ENCODE measurements at regions not wholly inside any gene's neighbourhood (a gene's known extent, or its start where the extent isn't known, plus 50 kb on each side); places are given as distances from the start of the nearest gene placed in this dataset.

GRCh38 chr4:104408878-104409277 is 85.8 kb downstream of the CXXC4 start:
- Histone ChIP-seq H3K27me3 (ENCODE audit: insufficient read depth) (no peaks in the 10 kb centered on the region), H3K4me1 (ENCODE audit: control insufficient read depth in 1 of 2, insufficient read depth in 2 of 2, low read depth in 1 of 2, low read length in 1 of 2) (peaks cover 0 to 4% of the 10 kb centered on the region in 2 experiments; a peak in 2 of 4 replicates), H3K4me2 (no peak overlapping the region), H3K36me3 (replicated peaks in 1 of 2; ENCODE audit: control insufficient read depth in 1 of 2, insufficient read depth in 2 of 2, low read length in 1 of 2) (no peaks in the 10 kb centered on the region), H4K20me1 (ENCODE audit: insufficient read depth) (no peaks in the 10 kb centered on the region), H3F3A (replicated peaks; ENCODE audit: insufficient read depth) (no peaks in the 10 kb centered on the region), H3K9ac (no peak overlapping the region), H3K4me3 (ENCODE audit: low read depth in 2 of 2, low read length in 1 of 2) (no peak overlapping the region), H3K9me3 (no peaks in the 10 kb centered on the region), H3K9me2 (no peaks in the 10 kb centered on the region), H3K79me2 (ENCODE audit: insufficient read depth) (no peaks in the 10 kb centered on the region), H2AFZ (ENCODE audit: low read depth) (no peak overlapping the region), H3K27ac (ENCODE audit: low read depth in 2 of 2, low read length in 1 of 2) (no peak overlapping the region)
- ChIA-PET CTCF (interaction anchor here (0.7 to 1.0 kb wide), 2 partner anchors 10 to 24 kb away, joined by 3 to 4 read pairs; no protein-coding TSS in a partner anchor), POLR2A (no interaction called here)
- 32% methylated on average over 2 of the region's 2 CpGs for WGBS (ENCODE audit: low lambda C conversion rate)
- no peak for DNase-seq
- TF ChIP-seq GATA2 (CRISPR knock-in tag; IDR thresholded peaks at IDR 0.05) (peak; percentile 11; the same call in 1 of the 2 replicates), TAF1 (IDR thresholded peaks at IDR 0.05; ENCODE audit: borderline replicate concordance, low read depth, low read length) (no peak)

GRCh38 chr4:104404361-104404760 is 90.3 kb downstream of the CXXC4 start:
- no peak overlapping the region for H3K27ac ChIP-seq (ENCODE audit: low read depth in 2 of 2, low read length in 1 of 2)
- no peak for DNase-seq
- H3F3A ChIP-seq (replicated peaks; ENCODE audit: insufficient read depth), result no peaks in the 10 kb centered on the region
- no peak overlapping the region for H3K4me2 ChIP-seq
- H3K9ac ChIP-seq, result no peak overlapping the region
- no peaks in the 10 kb centered on the region for H3K36me3 ChIP-seq (replicated peaks in 1 of 2; ENCODE audit: control insufficient read depth in 1 of 2, insufficient read depth in 2 of 2, low read length in 1 of 2)
- no peaks in the 10 kb centered on the region; the same call in 1 of the 2 replicates for H3K9me2 ChIP-seq
- no peaks in the 10 kb centered on the region for H3K79me2 ChIP-seq (ENCODE audit: insufficient read depth)
- TF ChIP-seq GABPA (IDR thresholded peaks at IDR 0.05; ENCODE audit: low read depth), result no peak
- no peak for TF ChIP-seq MAX (IDR thresholded peaks at IDR 0.05; ENCODE audit: low read depth)
- TF ChIP-seq NRF1 (IDR thresholded peaks at IDR 0.05; ENCODE audit: low read depth, low read length), result no peak
- TF ChIP-seq RXRA (IDR thresholded peaks at IDR 0.05; ENCODE audit: borderline replicate concordance, low read depth), result no peak
- TF ChIP-seq GATA2 (CRISPR knock-in tag; IDR thresholded peaks at IDR 0.05), result no peak
- no peak for TF ChIP-seq RAD21 (IDR thresholded peaks at IDR 0.05; ENCODE audit: low read length)
- TF ChIP-seq PBX3 (IDR thresholded peaks at IDR 0.05), result no peak
- TF ChIP-seq YY1 (IDR thresholded peaks at IDR 0.05; ENCODE audit: low read depth), result no peak
- TF ChIP-seq MEF2A (IDR thresholded peaks at IDR 0.05; ENCODE audit: borderline replicate concordance, low read depth), result no peak
- TF ChIP-seq CTCF (IDR thresholded peaks at IDR 0.05), result no peak
- TF ChIP-seq IRF3 (IDR thresholded peaks at IDR 0.05; ENCODE audit: low read depth, low read length), result no peak
- no peak for TF ChIP-seq ELF1 (IDR thresholded peaks at IDR 0.05)
- no peak overlapping the region for H2AFZ ChIP-seq (ENCODE audit: low read depth)
- H3K4me1 ChIP-seq (ENCODE audit: control insufficient read depth in 1 of 2, insufficient read depth in 2 of 2, low read depth in 1 of 2, low read length in 1 of 2), result peaks cover 0 to 4% of the 10 kb centered on the region in 2 experiments; a peak in 2 of 4 replicates
- H3K9me3 ChIP-seq, result no peaks in the 10 kb centered on the region
- WGBS (ENCODE audit: low lambda C conversion rate), result 52% methylated on average over 6 of the region's 6 CpGs
- no peaks in the 10 kb centered on the region for H4K20me1 ChIP-seq (ENCODE audit: insufficient read depth)
- H3K27me3 ChIP-seq (ENCODE audit: insufficient read depth), result no peaks in the 10 kb centered on the region
- ChIA-PET POLR2A (no interaction called here), CTCF (interaction anchor here (2.5 kb wide), 1 partner anchor 10 kb away, joined by 8 read pairs; no protein-coding TSS in a partner anchor)
- H3K4me3 ChIP-seq (ENCODE audit: low read depth in 2 of 2, low read length in 1 of 2), result no peak overlapping the region

Data from SK-N-SH (cell line).